ENCODE measurements at regions not wholly inside any gene's neighbourhood (a gene's known extent, or its start where the extent isn't known, plus 50 kb on each side); places are given as distances from the start of the nearest gene placed in this dataset.

DNA sequence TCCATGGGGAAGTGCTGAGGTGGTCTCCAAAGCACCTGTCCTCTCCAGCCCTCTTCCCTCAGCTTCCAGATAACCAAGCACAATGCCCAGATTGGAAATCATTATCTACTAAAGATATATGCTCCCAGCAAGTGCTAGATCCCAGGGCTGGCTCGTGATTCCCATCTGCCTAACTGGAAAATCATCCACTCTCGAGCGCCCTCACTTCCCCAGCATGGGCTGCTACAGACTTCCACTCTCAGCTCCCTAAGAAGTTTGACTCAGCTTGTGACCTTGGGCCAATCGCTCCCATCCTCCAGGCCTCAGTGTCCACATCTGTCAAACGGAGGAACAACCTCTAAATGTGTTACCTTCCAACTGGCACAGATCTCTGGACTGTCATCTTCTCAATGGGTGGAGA lies 112.4 kb upstream of the ZMIZ1 start:
- DNase-seq, result no peak

DNA sequence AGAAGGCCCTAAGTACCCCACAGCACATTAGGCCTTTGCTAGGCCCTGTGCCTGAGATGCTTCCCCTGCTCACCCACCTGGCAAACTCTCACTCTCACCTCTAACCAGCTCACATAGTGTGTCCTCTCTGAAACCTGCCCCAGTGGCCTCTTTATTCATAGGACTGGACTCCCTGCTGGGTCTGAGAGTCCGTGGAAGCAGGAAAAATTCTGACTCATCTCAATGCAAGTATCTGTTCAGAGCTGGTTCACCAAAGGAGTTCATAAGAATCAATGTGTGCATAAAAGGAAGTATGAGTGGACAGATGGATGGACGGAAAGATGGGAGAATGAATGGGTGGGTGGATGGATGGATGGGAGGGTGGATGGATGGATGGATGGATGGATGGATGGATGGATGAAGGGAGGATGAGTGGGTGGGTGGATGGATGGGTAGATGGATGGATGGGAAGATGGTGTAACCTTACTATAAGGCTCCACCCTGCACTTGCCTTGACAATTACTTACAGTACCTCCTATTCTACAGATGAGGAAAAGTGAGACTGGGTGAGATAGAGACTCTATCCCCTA lies 111.2 kb upstream of the ZMIZ1 start:
- no peak for DNase-seq

- DNase-seq, result no peak
Measured at GRCh38 chr10:78959217-78959923, 109.4 kb upstream of the ZMIZ1 start.

- DNase-seq, result peak in 1 of 2 donors; percentile 65
Measured at GRCh38 chr10:78959924-78960285, 108.9 kb upstream of the ZMIZ1 start.

- DNase-seq, result peak; percentile 70 to 72
Measured at GRCh38 chr10:78960316-78960800, 108.4 kb upstream of the ZMIZ1 start.

GRCh38 chr10:78961760-78962159 lies 107.0 kb upstream of the ZMIZ1 start:
- no peak for DNase-seq

GRCh38 chr10:78963074-78964034 lies 105.4 kb upstream of the ZMIZ1 start:
- DNase-seq, result no peak

GRCh38 chr10:78964274-78964951 lies 104.4 kb upstream of the ZMIZ1 start:
- no peak for DNase-seq

GRCh38 chr10:78964952-78965633 lies 103.7 kb upstream of the ZMIZ1 start:
- no peak for DNase-seq

- DNase-seq, result no peak
Measured at GRCh38 chr10:78966182-78966787, 102.5 kb upstream of the ZMIZ1 start.

GRCh38 chr10:78966844-78967488 lies 101.8 kb upstream of the ZMIZ1 start:
- no peak for DNase-seq

- DNase-seq, result no peak
Measured at GRCh38 chr10:78968300-78968942, 100.3 kb upstream of the ZMIZ1 start.

- DNase-seq, result no peak
Measured at GRCh38 chr10:78968943-78969342, 99.8 kb upstream of the ZMIZ1 start.

GRCh38 chr10:78969719-78970118 lies 99.0 kb upstream of the ZMIZ1 start:
- DNase-seq, result no peak

DNA sequence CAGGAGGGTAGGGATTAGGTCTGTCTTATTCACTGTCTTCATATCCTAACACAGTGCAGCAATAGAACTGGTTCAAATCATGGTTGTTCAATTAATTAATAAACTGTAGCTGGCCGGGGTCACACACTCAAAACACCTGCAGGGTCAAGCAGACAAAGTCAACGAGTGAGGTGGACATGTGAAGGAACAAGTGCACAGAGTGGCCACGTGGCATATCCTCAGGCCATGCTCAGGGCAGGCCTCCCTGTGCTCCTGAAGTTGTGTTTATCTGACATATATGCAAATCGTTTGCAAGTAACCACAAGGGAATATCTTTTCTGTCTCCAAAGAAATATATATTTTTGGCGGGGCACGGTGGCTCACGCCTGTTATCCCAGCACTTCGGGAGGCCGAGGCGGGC lies 98.5 kb upstream of the ZMIZ1 start:
- DNase-seq, result no peak

- DNase-seq, result no peak
Measured at GRCh38 chr10:78971094-78971682, 97.6 kb upstream of the ZMIZ1 start.

- peak; percentile 54 to 63 for DNase-seq
Measured at GRCh38 chr10:78972160-78972946, 96.4 kb upstream of the ZMIZ1 start.

Measured in right lung (tissue), 2 donors.